GM18858 (cell line): ENCODE measurements at regions not wholly inside any gene's neighbourhood (a gene's known extent, or its start where the extent isn't known, plus 50 kb on each side); places are given as distances from the start of the nearest gene placed in this dataset.

Experiments
- ATAC-seq: cut with Tn5 transposase; IDR thresholded peaks from one replicate; pipeline ENCODE4 v1.9.1; 2021; ENCODE audit not compliant: unreplicated experiment

- no peak for ATAC-seq
Observed at GRCh38 chr6:33924681-33925080, 120.9 kb upstream of the MLN start.

- no peak for ATAC-seq
Observed at GRCh38 chr6:33923857-33924514, 120.2 kb upstream of the MLN start.

GRCh38 chr6:33921745-33922144 lies 117.9 kb upstream of the MLN start:
- ATAC-seq: no peak

- no peak for ATAC-seq
Observed at GRCh38 chr6:33918175-33918695, 114.4 kb upstream of the MLN start.

- no peak for ATAC-seq
Observed at GRCh38 chr6:33915134-33915533, 111.3 kb upstream of the MLN start.

GRCh38 chr6:33914645-33915044 lies 110.8 kb upstream of the MLN start:
- ATAC-seq: no peak

GRCh38 chr6:33912195-33912594 lies 108.4 kb upstream of the MLN start:
- ATAC-seq: no peak

GRCh38 chr6:33911488-33911887 lies 107.7 kb upstream of the MLN start:
- no peak for ATAC-seq

- no peak for ATAC-seq
Observed at GRCh38 chr6:33910594-33910993, 106.8 kb upstream of the MLN start.

GRCh38 chr6:33909737-33910136 lies 105.9 kb upstream of the MLN start:
- ATAC-seq: no peak

GRCh38 chr6:33908025-33908424 lies 104.2 kb upstream of the MLN start:
- ATAC-seq: no peak

- no peak for ATAC-seq
Observed at GRCh38 chr6:33907227-33907626, 103.4 kb upstream of the MLN start.

GRCh38 chr6:33906439-33906838 lies 102.6 kb upstream of the MLN start:
- no peak for ATAC-seq

GRCh38 chr6:33905071-33905609 lies 101.3 kb upstream of the MLN start:
- no peak for ATAC-seq

GRCh38 chr6:33904747-33905065 lies 100.9 kb upstream of the MLN start:
- ATAC-seq: no peak

- peak; percentile 57 for ATAC-seq
Observed at GRCh38 chr6:33904050-33904746, 100.4 kb upstream of the MLN start.

GRCh38 chr6:33903579-33903978 lies 99.8 kb upstream of the MLN start:
- no peak for ATAC-seq

GRCh38 chr6:33902457-33902853 lies 98.7 kb upstream of the MLN start:
- no peak for ATAC-seq

- no peak for ATAC-seq
Observed at GRCh38 chr6:33901822-33902456, 98.1 kb upstream of the MLN start.

GRCh38 chr6:33898771-33899170 lies 95.0 kb upstream of the MLN start:
- no peak for ATAC-seq

- no peak for ATAC-seq
Observed at GRCh38 chr6:33897189-33897780, 93.5 kb upstream of the MLN start.
